Fibroblast of lung (primary cell): ENCODE measurements at regions not wholly inside any gene's neighbourhood (a gene's known extent, or its start where the extent isn't known, plus 50 kb on each side); places are given as distances from the start of the nearest gene placed in this dataset.

Experiments used
- DNase-seq, 2 donors: peaks; one replicate each; pipeline versions ENCODE4 v3.0.0 to v3.0.0-alpha.2; 2010; ENCODE audit warnings: low read depth in 2 of 2
- H2AFZ ChIP-seq: 2 replicates; pipeline ENCODE4 v1.5.1; 2012; ENCODE audit warnings: low read length, control low read depth, inconsistent platforms
- H3K27ac ChIP-seq: 2 replicates; pipeline ENCODE4 v1.5.1; 2011; ENCODE audit warnings: low read length, control low read depth; ENCODE audit not compliant: insufficient read depth
- H3K27me3 ChIP-seq: 2 replicates; pipeline ENCODE4 v1.5.1; 2011; ENCODE audit warnings: mild to moderate bottlenecking, low read length; ENCODE audit not compliant: control insufficient read depth, insufficient read depth
- H3K36me3 ChIP-seq: 2 replicates; pipeline ENCODE4 v1.5.1; 2011; ENCODE audit warnings: low read length; ENCODE audit not compliant: control insufficient read depth, insufficient read depth
- H3K4me1 ChIP-seq: 2 replicates; pipeline ENCODE4 v1.5.1; 2011; ENCODE audit warnings: low read length; ENCODE audit not compliant: control insufficient read depth, insufficient read depth; ENCODE audit errors: extremely low read depth
- H3K4me2 ChIP-seq: 2 replicates; pipeline ENCODE4 v1.5.1; 2011; ENCODE audit warnings: low read length, control low read depth; ENCODE audit not compliant: insufficient read depth; ENCODE audit errors: extremely low read depth
- H3K4me3 ChIP-seq, 4 experiments: fragments of 200-600 bp in 1 of 4; sonication (generic) in 1 of 4; replicated peaks in 1 of 4; 2 replicates each; pipeline ENCODE4 v1.5.1; 2011 to 2016; ENCODE audit warnings: low read length in 4 of 4, low read depth in 3 of 4, mild to moderate bottlenecking in 3 of 4, control low read depth in 2 of 4, inconsistent platforms in 1 of 4, mixed read lengths in 1 of 4; ENCODE audit not compliant: insufficient read depth in 1 of 4; ENCODE audit errors: control extremely low read depth in 1 of 4
- H3K79me2 ChIP-seq: 2 replicates; pipeline ENCODE4 v1.5.1; 2012; ENCODE audit warnings: mild to moderate bottlenecking, low read length, inconsistent platforms; ENCODE audit not compliant: control insufficient read depth, insufficient read depth
- H3K9ac ChIP-seq: 2 replicates; pipeline ENCODE4 v1.5.1; 2011; ENCODE audit warnings: mild to moderate bottlenecking, low read length, control low read depth; ENCODE audit not compliant: insufficient read depth
- H3K9me3 ChIP-seq: 2 replicates; pipeline ENCODE4 v1.5.1; 2012; ENCODE audit warnings: low read depth, low read length; ENCODE audit not compliant: control insufficient read depth, insufficient read depth
- H4K20me1 ChIP-seq: 2 replicates; pipeline ENCODE4 v1.5.1; 2011; ENCODE audit warnings: low read length; ENCODE audit not compliant: control insufficient read depth, insufficient read depth; ENCODE audit errors: extremely low read depth
- EZH2 ChIP-seq: IDR thresholded peaks from 2 replicates; pipeline ENCODE4 v1.5.1; 2012; ENCODE audit warnings: low read length, control low read depth, mild to moderate bottlenecking; ENCODE audit errors: missing control alignments
- TF ChIP-seq, protein P1 (sequence below), 2 donors: IDR thresholded peaks in 1 of 2; conservative IDR thresholded peaks in 1 of 2; 1 replicate in 1 of 2; 2 replicates in 1 of 2; pipeline ENCODE4 v1.5.1; 2011 to 2012; ENCODE audit warnings: low read length in 2 of 2, control low read depth in 1 of 2, inconsistent platforms in 1 of 2, low read depth in 1 of 2, mild to moderate bottlenecking in 1 of 2

DNA sequence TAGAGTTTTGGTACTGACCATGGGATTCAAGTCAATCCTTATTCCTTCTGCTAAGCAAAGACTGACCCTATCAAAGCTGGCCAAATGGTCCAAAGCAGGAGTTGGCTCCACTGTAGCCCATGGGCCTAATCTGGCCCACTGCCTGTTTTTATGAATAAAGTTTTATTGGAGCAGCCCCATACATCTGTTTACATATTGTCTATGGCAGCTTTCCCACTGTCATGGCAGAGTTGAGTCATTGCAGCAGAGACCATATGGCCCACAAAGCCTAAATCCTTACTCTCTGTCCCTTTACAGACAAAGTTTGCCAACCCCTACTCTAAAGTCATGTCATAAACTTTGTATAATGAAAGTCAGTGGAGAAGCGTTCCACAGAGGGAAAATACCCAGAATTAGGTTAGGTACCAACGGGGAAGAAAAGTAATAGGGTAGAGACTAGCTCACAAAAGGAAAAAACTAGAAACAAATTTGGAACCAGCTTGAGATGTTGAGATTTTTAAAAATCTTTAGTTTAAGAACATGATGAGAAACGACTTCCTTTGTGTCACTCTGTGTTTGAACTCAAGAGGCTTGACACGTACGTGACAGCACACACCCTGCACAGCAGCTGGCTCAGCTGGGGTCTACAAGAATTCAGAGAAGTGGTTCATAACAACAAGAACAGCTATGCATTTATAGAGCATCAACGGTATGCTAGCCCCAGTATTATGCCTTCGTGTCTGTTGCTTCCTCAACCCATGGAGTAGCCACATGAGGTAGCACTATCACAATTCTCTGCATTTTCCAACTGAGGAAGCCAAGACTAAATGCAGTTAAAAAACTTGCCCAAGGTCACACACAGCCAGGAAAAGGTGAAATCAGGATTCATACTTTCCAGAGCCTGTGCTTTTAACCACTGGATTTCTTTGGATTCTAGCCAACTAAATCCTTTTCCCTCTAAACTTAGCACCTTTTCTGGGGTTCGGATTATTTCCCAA lies 198.9 kb upstream of the WWC1 start:
- Histone ChIP-seq H3K36me3 (no peaks in the 10 kb centered on the region), H3K4me1 (no peaks in the 10 kb centered on the region), H3K27ac (no peak overlapping the region), H3K79me2 (no peaks in the 10 kb centered on the region), H2AFZ (no peak overlapping the region), H3K4me2 (no peak overlapping the region), H3K9me3 (no peaks in the 10 kb centered on the region), H3K27me3 (no peaks in the 10 kb centered on the region), H3K4me3 (no peak overlapping the region), H4K20me1 (no peaks in the 10 kb centered on the region), H3K9ac (no peak overlapping the region)
- no peak for TF ChIP-seq EZH2
- TF ChIP-seq, protein P1, sequence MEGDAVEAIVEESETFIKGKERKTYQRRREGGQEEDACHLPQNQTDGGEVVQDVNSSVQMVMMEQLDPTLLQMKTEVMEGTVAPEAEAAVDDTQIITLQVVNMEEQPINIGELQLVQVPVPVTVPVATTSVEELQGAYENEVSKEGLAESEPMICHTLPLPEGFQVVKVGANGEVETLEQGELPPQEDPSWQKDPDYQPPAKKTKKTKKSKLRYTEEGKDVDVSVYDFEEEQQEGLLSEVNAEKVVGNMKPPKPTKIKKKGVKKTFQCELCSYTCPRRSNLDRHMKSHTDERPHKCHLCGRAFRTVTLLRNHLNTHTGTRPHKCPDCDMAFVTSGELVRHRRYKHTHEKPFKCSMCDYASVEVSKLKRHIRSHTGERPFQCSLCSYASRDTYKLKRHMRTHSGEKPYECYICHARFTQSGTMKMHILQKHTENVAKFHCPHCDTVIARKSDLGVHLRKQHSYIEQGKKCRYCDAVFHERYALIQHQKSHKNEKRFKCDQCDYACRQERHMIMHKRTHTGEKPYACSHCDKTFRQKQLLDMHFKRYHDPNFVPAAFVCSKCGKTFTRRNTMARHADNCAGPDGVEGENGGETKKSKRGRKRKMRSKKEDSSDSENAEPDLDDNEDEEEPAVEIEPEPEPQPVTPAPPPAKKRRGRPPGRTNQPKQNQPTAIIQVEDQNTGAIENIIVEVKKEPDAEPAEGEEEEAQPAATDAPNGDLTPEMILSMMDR (conservative IDR thresholded peaks at IDR 0.05 in 1 of 2, IDR thresholded peaks at IDR 0.05 in 1 of 2; ENCODE audit: low read depth in 1 of 2, low read length in 2 of 2): no peak
- DNase-seq: no peak

DNA sequence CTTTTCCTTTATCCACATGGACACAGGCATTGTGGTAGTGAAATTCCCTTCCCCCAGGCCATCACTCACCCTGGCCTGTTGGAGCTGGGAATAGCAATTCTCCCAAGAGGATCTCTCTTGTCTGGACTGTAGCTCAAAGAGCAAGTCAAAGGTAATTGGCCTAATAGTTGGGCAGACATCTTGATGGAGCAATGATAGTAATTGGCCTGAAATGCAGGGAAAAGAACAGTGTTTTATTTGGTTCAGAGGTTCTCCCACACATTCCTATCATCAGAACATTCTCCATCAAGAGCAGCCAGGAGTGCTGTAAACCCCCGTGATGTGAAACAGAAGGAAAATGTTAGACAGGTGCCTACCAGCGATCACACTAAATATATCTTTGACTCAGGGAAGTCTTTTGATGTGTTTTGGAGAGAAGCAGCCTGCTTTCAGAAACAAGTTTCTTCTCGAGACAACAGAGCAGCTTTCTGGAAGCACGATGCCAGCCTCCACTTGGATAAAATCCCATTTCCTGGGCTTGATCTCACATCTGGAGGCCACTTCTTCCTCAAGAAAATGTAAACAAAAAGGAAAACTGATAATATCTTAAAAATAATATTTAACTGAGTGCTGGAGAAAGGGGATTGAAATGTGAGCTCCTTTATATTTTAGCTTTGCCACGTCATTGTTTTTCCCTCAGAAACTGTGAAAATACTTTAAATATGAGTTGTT lies 198.1 kb upstream of the WWC1 start:
- no peak for TF ChIP-seq EZH2
- TF ChIP-seq, protein P1 (conservative IDR thresholded peaks at IDR 0.05 in 1 of 2, IDR thresholded peaks at IDR 0.05 in 1 of 2; ENCODE audit: low read depth in 1 of 2, low read length in 2 of 2): no peak
- H3K4me1 ChIP-seq: no peaks in the 10 kb centered on the region
- H3K27me3 ChIP-seq: no peaks in the 10 kb centered on the region
- H2AFZ ChIP-seq: no peak overlapping the region
- H3K4me3 ChIP-seq: no peak overlapping the region
- no peak overlapping the region for H3K9ac ChIP-seq
- H3K79me2 ChIP-seq: no peaks in the 10 kb centered on the region
- H3K27ac ChIP-seq: no peak overlapping the region
- peak in 1 of 2 donors; percentile 63 for DNase-seq
- no peaks in the 10 kb centered on the region for H4K20me1 ChIP-seq
- no peaks in the 10 kb centered on the region for H3K9me3 ChIP-seq
- no peaks in the 10 kb centered on the region for H3K36me3 ChIP-seq
- no peak overlapping the region for H3K4me2 ChIP-seq

DNA sequence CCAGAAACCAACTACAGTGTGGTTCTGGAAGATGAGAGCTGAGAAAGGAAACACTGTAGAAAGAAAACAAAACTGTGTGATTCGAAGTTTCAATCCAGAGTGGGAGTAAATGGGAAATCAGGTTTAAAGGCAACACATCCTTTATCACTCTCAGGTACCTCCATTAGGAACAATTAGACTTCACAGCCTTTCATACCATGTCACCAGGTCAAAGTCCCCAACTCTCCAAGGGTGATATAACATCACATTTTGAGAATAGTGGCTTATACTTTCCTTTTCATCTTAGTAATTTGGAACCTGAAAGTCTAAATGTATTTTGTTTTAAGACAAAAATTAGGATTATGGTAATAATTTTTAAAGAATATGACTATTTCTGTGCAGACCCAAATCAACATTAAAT lies 194.9 kb upstream of the WWC1 start:
- Histone ChIP-seq H3K4me3 (no peak overlapping the region), H3K4me2 (no peak overlapping the region), H3K27me3 (no peaks in the 10 kb centered on the region), H3K4me1 (no peaks in the 10 kb centered on the region), H4K20me1 (no peaks in the 10 kb centered on the region), H3K36me3 (no peaks in the 10 kb centered on the region), H3K9ac (no peak overlapping the region), H3K27ac (no peak overlapping the region), H3K9me3 (no peaks in the 10 kb centered on the region), H2AFZ (no peak overlapping the region), H3K79me2 (no peaks in the 10 kb centered on the region)
- TF ChIP-seq, protein P1 (conservative IDR thresholded peaks at IDR 0.05 in 1 of 2, IDR thresholded peaks at IDR 0.05 in 1 of 2; ENCODE audit: low read depth in 1 of 2, low read length in 2 of 2): no peak
- no peak for TF ChIP-seq EZH2
- DNase-seq: no peak
